Fibroblast of villous mesenchyme (primary cell): ENCODE measurements at regions not wholly inside any gene's neighbourhood (a gene's known extent, or its start where the extent isn't known, plus 50 kb on each side); places are given as distances from the start of the nearest gene placed in this dataset.

Experiments
- DNase-seq: peaks from one replicate; pipeline ENCODE4 v3.0.0-alpha.2; 2010; ENCODE audit warnings: low read depth
- H3K4me3 ChIP-seq: 2 replicates; pipeline ENCODE4 v1.5.1; 2011; ENCODE audit warnings: low read depth, mild to moderate bottlenecking, low read length
- CTCF ChIP-seq: IDR thresholded peaks from 2 replicates; pipeline ENCODE4 v1.5.1; 2012; ENCODE audit warnings: low read depth, mild to moderate bottlenecking, low read length; ENCODE audit not compliant: insufficient read depth

DNA sequence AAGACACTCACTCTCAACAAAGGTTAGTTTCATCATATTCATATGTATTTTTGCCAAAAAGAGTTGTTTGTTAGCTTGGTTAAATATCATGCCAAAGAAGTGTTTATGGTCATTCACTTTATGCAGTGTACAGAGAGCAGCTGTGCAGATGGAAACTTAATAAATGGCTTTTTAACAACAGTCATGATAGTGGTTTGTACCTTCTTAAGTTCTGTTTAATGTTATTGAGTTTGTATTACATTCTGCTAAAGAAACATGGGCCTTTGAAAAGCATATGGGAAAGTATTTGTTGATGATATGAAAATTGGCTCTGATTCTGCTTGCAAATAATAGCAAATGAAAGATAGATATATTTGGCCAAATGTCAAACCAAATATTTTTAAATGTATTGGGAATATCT, 607.3 kb downstream of the NCAM2 start:
- DNase-seq, result peak; percentile 41
- no peak for TF ChIP-seq CTCF
- no peak overlapping the region for H3K4me3 ChIP-seq

- peak; percentile 11 for DNase-seq
- no peak overlapping the region for H3K4me3 ChIP-seq
- no peak for TF ChIP-seq CTCF
Measured at GRCh38 chr21:21606041-21606440, 607.8 kb downstream of the NCAM2 start.

- H3K4me3 ChIP-seq, result no peak overlapping the region
- peak; percentile 80 for DNase-seq
Measured at GRCh38 chr21:21612466-21612865, 614.3 kb downstream of the NCAM2 start.

DNA sequence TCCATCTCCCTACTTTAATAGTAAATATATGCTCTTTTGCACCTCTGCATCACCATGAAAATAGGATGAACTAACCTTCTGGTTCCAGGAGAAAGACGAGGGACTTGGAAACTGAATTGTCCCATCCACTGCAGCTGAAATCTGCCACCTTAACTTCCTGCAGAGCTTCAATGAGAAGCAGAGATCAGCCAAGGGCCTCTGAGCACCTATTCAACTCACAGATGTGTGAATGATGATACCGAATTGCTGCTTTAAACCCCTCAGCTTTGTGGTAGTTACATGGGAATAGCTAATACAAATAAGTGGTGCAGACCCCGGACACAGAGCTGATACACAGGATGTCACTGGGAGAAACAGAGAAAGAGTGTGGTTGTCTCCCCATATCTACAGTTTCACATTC, 616.8 kb downstream of the NCAM2 start:
- H3K4me3 ChIP-seq, result no peak overlapping the region
- no peak for TF ChIP-seq CTCF
- no peak for DNase-seq

More at GRCh38 chr21:21612466-21612865, 614.3 kb downstream of the NCAM2 start:
- TF ChIP-seq CTCF, result no peak

GRCh38 chr21:21622460-21623234, 624.4 kb downstream of the NCAM2 start:
- no peak overlapping the region for H3K4me3 ChIP-seq
- DNase-seq, result no peak
- TF ChIP-seq CTCF, result no peak

DNA sequence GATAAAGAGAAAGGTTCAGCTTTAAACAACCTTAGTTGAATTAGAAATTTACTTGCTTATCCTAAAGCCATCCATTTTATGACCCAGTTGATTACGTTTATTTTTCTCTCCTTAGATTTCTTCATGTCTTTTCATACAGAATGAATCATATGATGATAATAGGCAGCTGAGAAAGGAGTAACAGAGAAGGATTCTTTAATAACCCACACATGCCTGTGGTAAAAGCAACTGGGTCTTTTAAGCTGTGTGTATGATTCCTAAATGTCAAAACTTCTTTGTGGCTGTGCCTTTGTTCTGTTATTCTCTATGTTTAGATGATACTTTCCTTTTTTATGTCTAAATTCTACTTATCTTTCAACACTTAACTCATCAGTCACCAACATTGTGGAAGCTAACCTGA, 626.5 kb downstream of the NCAM2 start:
- no peak overlapping the region for H3K4me3 ChIP-seq
- DNase-seq, result peak; percentile 69
- no peak for TF ChIP-seq CTCF

GRCh38 chr21:21631961-21632360, 633.8 kb downstream of the NCAM2 start:
- no peak for DNase-seq
- no peak for TF ChIP-seq CTCF

More at GRCh38 chr21:21631961-21632360, 633.8 kb downstream of the NCAM2 start:
- no peak overlapping the region for H3K4me3 ChIP-seq
